ENCODE measurements at regions not wholly inside any gene's neighbourhood (a gene's known extent, or its start where the extent isn't known, plus 50 kb on each side); places are given as distances from the start of the nearest gene placed in this dataset.
"Not testable (repeated sequence)": the region's sequence is repeated elsewhere in the genome, so short reads cannot be mapped to it uniquely, and the experiment has no call there.

- DNase-seq (ENCODE audit: low read depth), result not testable (repeated sequence)
Measured at GRCh38 chr3:177457204-177457603, 259.9 kb upstream of the TBL1XR1 start.

- DNase-seq (ENCODE audit: low read depth), result no peak
Measured at GRCh38 chr3:177459401-177459800, 262.1 kb upstream of the TBL1XR1 start.

- DNase-seq (ENCODE audit: low read depth), result no peak
Measured at GRCh38 chr3:177460047-177460446, 262.8 kb upstream of the TBL1XR1 start.

GRCh38 chr3:177461765-177462164 lies 264.5 kb upstream of the TBL1XR1 start:
- DNase-seq (ENCODE audit: low read depth), result no peak

- DNase-seq (ENCODE audit: low read depth), result not testable (repeated sequence)
Measured at GRCh38 chr3:177463341-177463740, 266.1 kb upstream of the TBL1XR1 start.

- DNase-seq (ENCODE audit: low read depth), result no peak
Measured at GRCh38 chr3:177463863-177464262, 266.6 kb upstream of the TBL1XR1 start.

GRCh38 chr3:177464392-177465256 lies 267.3 kb upstream of the TBL1XR1 start:
- no peak for DNase-seq (ENCODE audit: low read depth)

GRCh38 chr3:177465257-177465642 lies 268.0 kb upstream of the TBL1XR1 start:
- DNase-seq (ENCODE audit: low read depth), result no peak

GRCh38 chr3:177466074-177466473 lies 268.8 kb upstream of the TBL1XR1 start:
- no peak for DNase-seq (ENCODE audit: low read depth)

GRCh38 chr3:177466622-177467021 lies 269.3 kb upstream of the TBL1XR1 start:
- not testable (repeated sequence) for DNase-seq (ENCODE audit: low read depth)

GRCh38 chr3:177467247-177467985 lies 270.1 kb upstream of the TBL1XR1 start:
- DNase-seq (ENCODE audit: low read depth), result no peak

GRCh38 chr3:177468331-177468730 lies 271.0 kb upstream of the TBL1XR1 start:
- DNase-seq (ENCODE audit: low read depth), result no peak

- DNase-seq (ENCODE audit: low read depth), result no peak
Measured at GRCh38 chr3:177468816-177469215, 271.5 kb upstream of the TBL1XR1 start.

GRCh38 chr3:177469216-177469615 lies 271.9 kb upstream of the TBL1XR1 start:
- DNase-seq (ENCODE audit: low read depth), result no peak

- no peak for DNase-seq (ENCODE audit: low read depth)
Measured at GRCh38 chr3:177470197-177470941, 273.1 kb upstream of the TBL1XR1 start.

GRCh38 chr3:177471733-177472480 lies 274.6 kb upstream of the TBL1XR1 start:
- no peak for DNase-seq (ENCODE audit: low read depth)

GRCh38 chr3:177473184-177473583 lies 275.9 kb upstream of the TBL1XR1 start:
- no peak for DNase-seq (ENCODE audit: low read depth)

GRCh38 chr3:177473903-177474302 lies 276.6 kb upstream of the TBL1XR1 start:
- no peak for DNase-seq (ENCODE audit: low read depth)

- DNase-seq (ENCODE audit: low read depth), result no peak
Measured at GRCh38 chr3:177474652-177475355, 277.5 kb upstream of the TBL1XR1 start.

GRCh38 chr3:177475356-177475665 lies 278.0 kb upstream of the TBL1XR1 start:
- DNase-seq (ENCODE audit: low read depth), result no peak

- DNase-seq (ENCODE audit: low read depth), result no peak
Measured at GRCh38 chr3:177476495-177476894, 279.2 kb upstream of the TBL1XR1 start.
